ENCODE measurements at regions not wholly inside any gene's neighbourhood (a gene's known extent, or its start where the extent isn't known, plus 50 kb on each side); places are given as distances from the start of the nearest gene placed in this dataset.

- TF ChIP-seq PBX3 (IDR thresholded peaks at IDR 0.05; ENCODE audit: insufficient replicate concordance, low read depth, low read length) (no peak), RCOR1 (conservative IDR thresholded peaks at IDR 0.05; ENCODE audit: low read depth, low read length) (peak; percentile 76; the same call in 1 of the 2 replicates), ZNF592 (IDR thresholded peaks at IDR 0.05) (0 out of 2 replicates have a peak, but pooled peaks have one; percentile 20), SIX5 (IDR thresholded peaks at IDR 0.05; ENCODE audit: low read depth, low read length, severe bottlenecking) (no peak), PML (IDR thresholded peaks at IDR 0.05; ENCODE audit: low read length) (peak; percentile 73; the same call in 1 of the 2 replicates), ATF7 (IDR thresholded peaks at IDR 0.05; ENCODE audit: low read depth) (peak; percentile 94), GATAD2B (conservative IDR thresholded peaks at IDR 0.05; ENCODE audit: low read depth) (peak; percentile 61), RUNX3 (IDR thresholded peaks at IDR 0.05; ENCODE audit: low read length) (peak; percentile 99), MEF2B (IDR thresholded peaks at IDR 0.05; ENCODE audit: partially characterized antibody, poor library complexity, severe bottlenecking) (peak; percentile 99), HDGF (IDR thresholded peaks at IDR 0.05) (no peak), RAD21 (IDR thresholded peaks at IDR 0.05; ENCODE audit: insufficient read depth, low read depth, low read length) (0 out of 2 replicates have a peak, but pooled peaks have one; percentile 19), CHD2 (IDR thresholded peaks at IDR 0.05; ENCODE audit: borderline replicate concordance, low read depth, low read length) (peak; percentile 71; the same call in 1 of the 2 replicates), JUND (IDR thresholded peaks at IDR 0.05; ENCODE audit: low read depth, low read length) (peak; percentile 80), SRF (IDR thresholded peaks at IDR 0.05; ENCODE audit: low read depth in 2 of 2, low read length in 2 of 2) (peak in 1 of 2 experiments; percentile 86; a peak in 1 of 4 replicates), MXI1 (IDR thresholded peaks at IDR 0.05; ENCODE audit: low read depth, low read length) (peak; percentile 48; the same call in 1 of the 2 replicates), FOS (IDR thresholded peaks at IDR 0.05; ENCODE audit: borderline replicate concordance, extremely low read depth, insufficient read length) (no peak), CUX1 (IDR thresholded peaks at IDR 0.05; ENCODE audit: insufficient replicate concordance, low read depth, low read length) (peak; percentile 79), YY1 (IDR thresholded peaks at IDR 0.05; ENCODE audit: low read depth, low read length) (peak; percentile 44), TBL1XR1 (IDR thresholded peaks at IDR 0.05; ENCODE audit: low read depth, low read length) (peak; percentile 98), TCF12 (IDR thresholded peaks at IDR 0.05; ENCODE audit: low read depth, low read length) (peak; percentile 83)
Observed at GRCh38 chr2:217223222-217223930, 363.5 kb upstream of the TNP1 start (continued).

Measured in GM12878 (cell line).